Pancreas (tissue), 10 donors: ENCODE measurements at regions not wholly inside any gene's neighbourhood (a gene's known extent, or its start where the extent isn't known, plus 50 kb on each side); places are given as distances from the start of the nearest gene placed in this dataset.

Experiments used
- ATAC-seq, 4 donors: fragments of 200-7000 bp; cut with Tn5 transposase; one replicate each; pipeline versions ENCODE4 v1.8.0 to v1.9.1; 2020; ENCODE audit warnings: mild to moderate bottlenecking in 4 of 4, moderate library complexity in 4 of 4
- DNase-seq, 6 donors: peaks; one replicate each; pipeline ENCODE4 v3.0.0-alpha.2; 2020
- FAIRE-seq: peaks from 2 replicates; lab custom pipeline; 2012; peaks lifted over from hg19 to GRCh38; lab: Jason Lieb, UNC
- H3K27ac ChIP-seq, 4 donors: fragments of 200-600 bp; sonication (generic); 1 replicate in 3 of 4; 2 replicates in 1 of 4; pipeline versions ENCODE4 v1.5.0 to v1.8.0; 2020
- H3K27me3 ChIP-seq, 4 donors: fragments of 200-600 bp; one replicate each; pipeline ENCODE4 v1.8.0; 2021
- H3K36me3 ChIP-seq, 3 donors: fragments of 200-600 bp; sonication (generic) in 1 of 3; one replicate each; pipeline versions ENCODE4 v1.5.0 to v1.8.0; 2020 to 2021
- H3K4me1 ChIP-seq, 3 donors: fragments of 200-600 bp; one replicate each; pipeline ENCODE4 v1.8.0; 2021
- H3K4me3 ChIP-seq, 4 donors: fragments of 200-600 bp; sonication (generic) in 2 of 4; one replicate each; pipeline versions ENCODE4 v1.5.0 to v1.8.0; 2020 to 2021
- H3K9me3 ChIP-seq, 4 donors: fragments of 200-600 bp; one replicate each; pipeline ENCODE4 v1.8.0; 2021
- WGBS, 2 donors: extraction: QIAGEN DNeasy Blood & Tissue Kit; methylation state at CpG; one replicate each; pipeline ENCODE4 v1.1.7; 2013; 5-methylcytosine and 5-hydroxymethylcytosine counted together
- intact Hi-C, 3 donors: fragments of 100-400 bp; cut with DNase I; formaldehyde crosslinking; loops; one replicate each; pipeline versions ENCODE4 v1.11.1 to v1.14.2; 2022
- TF ChIP-seq, protein P1 (sequence below), 4 donors: fragments of 200-600 bp; sonication (generic) in 3 of 4; IDR thresholded peaks; one replicate each; pipeline versions ENCODE4 v1.5.0 to v1.8.0; 2021; ENCODE audit warnings: antibody characterized with exemption in 4 of 4
- donor health status: healthy with polysubstance abuse.
- donor health status: DM: no; HTN: no; CAD: no; lungs with moderate emphysema.
- donor health status: DM: no; HTN: no; CAD: no.
- donor health status: control.
- donor health status: control.
- donor health status: Bipolar disorder and iron deficiency.
- donor health status: DM: yes; HTN: yes; CAD: no.
- donor health status: DM: no; HTN: no; CAD: no.
- donor health status: DM: no; HTN: no; CAD: no.
- donor health status: DM: yes; HTN: yes; CAD: no.

DNA sequence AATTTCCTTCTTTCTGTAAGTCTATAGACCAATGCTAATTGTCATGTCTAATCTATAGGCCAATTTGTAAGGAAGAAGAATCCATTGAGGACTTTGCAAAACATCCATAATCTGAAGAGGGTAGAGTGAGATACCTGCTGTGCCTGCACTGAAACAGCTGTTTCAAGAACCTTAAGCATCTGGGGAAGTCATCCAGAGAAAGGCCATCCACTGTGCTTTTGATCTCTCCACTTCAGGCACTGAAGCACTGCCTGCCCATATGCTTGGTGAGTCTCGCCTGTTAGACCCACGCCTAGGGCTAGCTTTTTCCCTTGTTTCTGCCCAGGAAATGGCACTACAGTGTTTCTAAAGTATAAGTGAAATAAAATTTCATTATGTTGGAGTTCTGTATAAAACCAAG lies 921.8 kb upstream of the EPHA7 start:
- Histone ChIP-seq H3K4me3 (no peak overlapping the region), H3K4me1 (no peaks in the 10 kb centered on the region), H3K36me3 (no peaks in the 10 kb centered on the region), H3K27ac (no peak overlapping the region), H3K27me3 (no peaks in the 10 kb centered on the region), H3K9me3 (no peaks in the 10 kb centered on the region)
- TF ChIP-seq, protein P1, sequence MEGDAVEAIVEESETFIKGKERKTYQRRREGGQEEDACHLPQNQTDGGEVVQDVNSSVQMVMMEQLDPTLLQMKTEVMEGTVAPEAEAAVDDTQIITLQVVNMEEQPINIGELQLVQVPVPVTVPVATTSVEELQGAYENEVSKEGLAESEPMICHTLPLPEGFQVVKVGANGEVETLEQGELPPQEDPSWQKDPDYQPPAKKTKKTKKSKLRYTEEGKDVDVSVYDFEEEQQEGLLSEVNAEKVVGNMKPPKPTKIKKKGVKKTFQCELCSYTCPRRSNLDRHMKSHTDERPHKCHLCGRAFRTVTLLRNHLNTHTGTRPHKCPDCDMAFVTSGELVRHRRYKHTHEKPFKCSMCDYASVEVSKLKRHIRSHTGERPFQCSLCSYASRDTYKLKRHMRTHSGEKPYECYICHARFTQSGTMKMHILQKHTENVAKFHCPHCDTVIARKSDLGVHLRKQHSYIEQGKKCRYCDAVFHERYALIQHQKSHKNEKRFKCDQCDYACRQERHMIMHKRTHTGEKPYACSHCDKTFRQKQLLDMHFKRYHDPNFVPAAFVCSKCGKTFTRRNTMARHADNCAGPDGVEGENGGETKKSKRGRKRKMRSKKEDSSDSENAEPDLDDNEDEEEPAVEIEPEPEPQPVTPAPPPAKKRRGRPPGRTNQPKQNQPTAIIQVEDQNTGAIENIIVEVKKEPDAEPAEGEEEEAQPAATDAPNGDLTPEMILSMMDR (IDR thresholded peaks at IDR 0.05), result no peak
- FAIRE-seq (no peak), DNase-seq (no peak), ATAC-seq (no peak)
- intact Hi-C loops, result no loop called here
- 85 to 93% methylated on average over 2 of the region's 2 CpGs for WGBS, 2 donors

DNA sequence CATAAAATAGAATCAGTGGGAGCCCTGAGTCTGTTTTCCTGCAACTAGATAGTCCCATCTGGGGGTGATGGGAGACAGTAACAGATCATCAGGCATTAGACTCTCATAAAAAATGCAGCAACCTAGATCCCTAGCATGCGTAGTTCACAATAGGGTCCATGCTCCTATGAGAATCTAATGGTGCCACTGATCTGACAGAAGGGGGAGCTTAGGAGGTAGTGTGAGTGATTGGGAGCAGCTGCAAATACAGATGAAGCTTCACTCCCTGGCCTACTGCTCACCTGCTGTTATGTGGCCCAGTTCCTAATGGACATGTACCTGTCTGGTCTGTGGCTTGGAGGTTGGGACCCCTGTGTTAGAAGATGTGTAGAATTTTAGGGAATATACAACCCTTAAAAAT lies 904.5 kb upstream of the EPHA7 start:
- WGBS, 2 donors, result 79 to 89% methylated on average over 1 of the region's 1 CpG
- H3K27ac ChIP-seq, result no peak overlapping the region
- DNase-seq (no peak), ATAC-seq (no peak), FAIRE-seq (no peak)
- no peaks in the 10 kb centered on the region for H3K9me3 ChIP-seq
- no peaks in the 10 kb centered on the region for H3K27me3 ChIP-seq
- no peaks in the 10 kb centered on the region for H3K36me3 ChIP-seq
- no peak overlapping the region for H3K4me3 ChIP-seq
- TF ChIP-seq, protein P1 (IDR thresholded peaks at IDR 0.05), result no peak
- no peaks in the 10 kb centered on the region for H3K4me1 ChIP-seq
- intact Hi-C loops, result no loop called here

DNA sequence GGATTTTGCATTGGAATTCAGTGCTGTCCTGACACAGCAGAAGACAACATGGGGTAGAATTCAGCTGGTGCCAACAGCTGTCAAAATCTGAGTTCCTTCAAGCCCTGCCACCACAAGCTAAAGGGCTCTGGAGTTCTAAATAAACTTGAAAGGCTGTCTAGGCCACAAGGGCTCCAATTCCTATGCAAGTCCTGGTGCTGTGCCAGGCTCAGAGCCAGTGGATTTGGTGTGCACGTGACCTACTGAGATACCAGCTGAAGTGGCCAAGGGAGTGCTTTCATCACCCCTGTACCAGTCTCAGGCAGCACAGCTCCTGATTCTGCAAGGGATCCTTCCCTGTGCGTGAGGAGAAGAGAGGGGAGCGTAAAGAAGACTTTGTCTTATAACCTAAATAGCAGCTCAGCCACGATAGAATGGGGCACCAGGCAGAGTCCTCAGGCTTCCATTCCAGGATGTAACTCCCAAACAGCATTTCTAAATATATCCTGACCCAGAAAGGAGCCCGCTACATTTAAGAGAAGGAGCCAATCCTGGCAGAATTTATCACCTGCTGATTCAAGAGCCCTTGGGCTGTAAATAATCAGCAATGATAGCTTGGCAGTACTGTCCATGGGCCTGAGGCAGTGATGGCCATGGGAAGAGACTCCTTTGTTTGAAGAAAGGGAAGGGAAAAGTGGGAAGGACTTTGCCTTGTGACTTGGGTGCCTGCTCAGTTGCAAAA lies 881.2 kb upstream of the EPHA7 start:
- H3K9me3 ChIP-seq, result no peaks in the 10 kb centered on the region
- ATAC-seq (no peak), FAIRE-seq (no peak), DNase-seq (peak in 1 of 6 donors; percentile 19)
- WGBS, 2 donors, result 68 to 85% methylated on average over 5 of the region's 5 CpGs
- no peaks in the 10 kb centered on the region for H3K36me3 ChIP-seq
- H3K27me3 ChIP-seq, result no peaks in the 10 kb centered on the region
- intact Hi-C loops, result no loop called here
- H3K4me3 ChIP-seq, result no peak overlapping the region
- TF ChIP-seq, protein P1 (IDR thresholded peaks at IDR 0.05), result no peak
- no peaks in the 10 kb centered on the region for H3K4me1 ChIP-seq
- H3K27ac ChIP-seq, result no peak overlapping the region

DNA sequence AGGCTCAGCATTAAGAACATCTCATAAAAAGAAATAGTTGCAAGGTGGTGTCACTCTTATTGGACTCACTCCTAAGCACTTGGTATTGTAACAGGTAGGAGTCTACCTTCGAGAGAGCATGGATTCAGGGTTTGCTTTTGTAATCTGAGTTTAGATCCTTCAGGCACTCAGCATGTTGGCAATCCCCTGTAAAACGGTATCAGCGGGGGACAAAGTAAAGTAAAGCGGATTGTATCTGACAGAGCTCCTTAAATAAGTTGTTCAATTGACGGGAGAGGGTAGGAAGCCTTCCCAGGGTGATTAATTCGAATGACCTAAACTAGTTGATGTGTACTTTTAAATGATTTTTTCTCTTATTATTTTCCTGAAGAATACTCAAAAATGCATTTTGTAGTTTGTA lies 869.8 kb upstream of the EPHA7 start:
- DNase-seq, result no peak
- Histone ChIP-seq H3K27ac (no peak overlapping the region), H3K36me3 (no peaks in the 10 kb centered on the region), H3K4me3 (no peak overlapping the region), H3K27me3 (no peaks in the 10 kb centered on the region), H3K4me1 (no peaks in the 10 kb centered on the region), H3K9me3 (no peaks in the 10 kb centered on the region)
- intact Hi-C loops, result no loop called here
- no peak for FAIRE-seq
- WGBS, 2 donors, result 58 to 66% methylated on average over 6 of the region's 6 CpGs
- no peak for ATAC-seq
- TF ChIP-seq, protein P1 (IDR thresholded peaks at IDR 0.05), result no peak

DNA sequence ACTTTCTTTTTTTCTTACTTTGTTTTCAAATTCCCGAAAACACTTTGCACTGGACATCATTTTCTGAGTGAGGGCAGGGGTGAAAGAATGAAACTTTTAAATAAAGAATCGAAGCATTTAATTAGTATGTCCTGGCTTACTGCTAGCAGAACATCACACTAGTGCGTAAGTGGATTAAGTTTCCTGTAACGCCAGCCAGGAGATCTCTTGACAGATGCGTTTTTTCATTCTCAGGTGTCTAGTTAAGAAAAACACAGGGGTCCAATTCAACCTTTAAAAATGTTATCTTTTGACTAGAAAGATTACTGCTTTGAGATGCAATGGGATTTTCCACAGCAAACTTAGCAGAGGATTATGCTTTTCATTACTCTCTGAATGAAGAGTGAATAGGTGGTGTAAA lies 858.8 kb upstream of the EPHA7 start:
- DNase-seq (no peak), FAIRE-seq (no peak), ATAC-seq (no peak)
- TF ChIP-seq, protein P1 (IDR thresholded peaks at IDR 0.05), result no peak
- Histone ChIP-seq H3K4me3 (no peak overlapping the region), H3K27ac (no peak overlapping the region), H3K27me3 (no peaks in the 10 kb centered on the region), H3K36me3 (no peaks in the 10 kb centered on the region), H3K4me1 (no peaks in the 10 kb centered on the region), H3K9me3 (no peaks in the 10 kb centered on the region)
- intact Hi-C loops, result no loop called here
- 65 to 76% methylated on average over 5 of the region's 5 CpGs for WGBS, 2 donors
